Colonic mucosa (tissue), 4 donors: ENCODE measurements at regions not wholly inside any gene's neighbourhood (a gene's known extent, or its start where the extent isn't known, plus 50 kb on each side); places are given as distances from the start of the nearest gene placed in this dataset.
"Not testable (repeated sequence)": the region's sequence is repeated elsewhere in the genome, so short reads cannot be mapped to it uniquely, and the experiment has no call there.

Experiments used
- DNase-seq: peaks from one replicate; pipeline ENCODE4 v3.0.0-alpha.2; 2020
- H3K27ac ChIP-seq: fragments of 200-600 bp; one replicate; pipeline ENCODE4 v1.8.0; 2021
- H3K27me3 ChIP-seq: fragments of 200-600 bp; one replicate; pipeline ENCODE4 v1.8.0; 2021
- H3K36me3 ChIP-seq: fragments of 200-600 bp; one replicate; pipeline ENCODE4 v1.8.0; 2021
- H3K4me1 ChIP-seq: fragments of 200-600 bp; one replicate; pipeline ENCODE4 v1.8.0; 2021; ENCODE audit warnings: mild to moderate bottlenecking
- H3K4me3 ChIP-seq: fragments of 200-600 bp; one replicate; pipeline ENCODE4 v1.8.0; 2021
- H3K9ac ChIP-seq, 2 donors: one replicate each; pipeline ENCODE4 v1.7.0; 2013; ENCODE audit warnings: control low read depth in 2 of 2, low read depth in 2 of 2, low read length in 2 of 2
- H3K9me3 ChIP-seq: fragments of 200-600 bp; one replicate; pipeline ENCODE4 v1.8.0; 2021
- CTCF ChIP-seq: fragments of 200-600 bp; IDR thresholded peaks from one replicate; pipeline ENCODE4 v1.8.0; 2022; ENCODE audit warnings: antibody characterized with exemption, mild to moderate bottlenecking
- intact Hi-C: fragments of 100-400 bp; cut with DNase I; formaldehyde crosslinking; loops from one replicate; pipeline ENCODE4 v1.14.1; 2022
- donor health status: healthy.
- donor health status: DM: no; HTN: no; CAD: no.
- donor health status: DM: no; HTN: no; CAD: no.

- H3K4me3 ChIP-seq, result no peak overlapping the region
- TF ChIP-seq CTCF, result no peak
- H3K4me1 ChIP-seq, result no peaks in the 10 kb centered on the region
- no peaks in the 10 kb centered on the region for H3K27me3 ChIP-seq
- no peak overlapping the region for H3K9ac ChIP-seq
- no peaks in the 10 kb centered on the region for H3K36me3 ChIP-seq
- intact Hi-C loops, result no loop called here
- H3K27ac ChIP-seq, result no peak overlapping the region
- no peaks in the 10 kb centered on the region for H3K9me3 ChIP-seq
- no peak for DNase-seq
Observed at GRCh38 chr6:115441651-115442050, 619.0 kb downstream of the FRK start.

GRCh38 chr6:115415378-115415777 is 645.3 kb downstream of the FRK start:
- H3K9ac ChIP-seq, result no peak overlapping the region
- no peak for DNase-seq
- no peak for TF ChIP-seq CTCF
- no peak overlapping the region for H3K4me3 ChIP-seq
- no peak overlapping the region for H3K27ac ChIP-seq
- intact Hi-C loops, result no loop called here
- no peaks in the 10 kb centered on the region for H3K36me3 ChIP-seq
- no peaks in the 10 kb centered on the region for H3K4me1 ChIP-seq
- H3K27me3 ChIP-seq, result no peaks in the 10 kb centered on the region
- no peaks in the 10 kb centered on the region for H3K9me3 ChIP-seq

- H3K9ac ChIP-seq, intact Hi-C loops, H3K27me3 ChIP-seq, H3K9me3 ChIP-seq, H3K36me3 ChIP-seq, H3K4me3 ChIP-seq, H3K27ac ChIP-seq, DNase-seq, H3K4me1 ChIP-seq: not testable (repeated sequence)
Observed at GRCh38 chr6:115414916-115415315, 645.8 kb downstream of the FRK start.

- no peak for DNase-seq
- Histone ChIP-seq H3K4me3 (no peak overlapping the region), H3K36me3 (no peaks in the 10 kb centered on the region), H3K27ac (no peak overlapping the region), H3K4me1 (no peaks in the 10 kb centered on the region), H3K9me3 (no peaks in the 10 kb centered on the region), H3K27me3 (no peaks in the 10 kb centered on the region), H3K9ac (no peak overlapping the region)
- TF ChIP-seq CTCF, result no peak
- intact Hi-C loops, result no loop called here
Observed at GRCh38 chr6:115411756-115412155, 648.9 kb downstream of the FRK start.

GRCh38 chr6:115404446-115404845 is 656.2 kb downstream of the FRK start:
- Histone ChIP-seq H3K36me3 (no peaks in the 10 kb centered on the region), H3K27ac (no peak overlapping the region), H3K9me3 (no peaks in the 10 kb centered on the region), H3K9ac (no peak overlapping the region), H3K4me1 (no peaks in the 10 kb centered on the region), H3K27me3 (no peaks in the 10 kb centered on the region), H3K4me3 (no peak overlapping the region)
- no peak for TF ChIP-seq CTCF
- DNase-seq, result no peak
- intact Hi-C loops, result no loop called here

- no peak overlapping the region for H3K9ac ChIP-seq
- intact Hi-C loops, result no loop called here
- H3K27me3 ChIP-seq, result no peaks in the 10 kb centered on the region
- H3K4me1 ChIP-seq, result no peaks in the 10 kb centered on the region
- no peak for DNase-seq
- H3K4me3 ChIP-seq, result no peak overlapping the region
- no peak overlapping the region for H3K27ac ChIP-seq
- no peaks in the 10 kb centered on the region for H3K9me3 ChIP-seq
- no peak for TF ChIP-seq CTCF
- H3K36me3 ChIP-seq, result no peaks in the 10 kb centered on the region
Observed at GRCh38 chr6:115398607-115399006, 662.1 kb downstream of the FRK start.
